ENCODE measurements at regions not wholly inside any gene's neighbourhood (a gene's known extent, or its start where the extent isn't known, plus 50 kb on each side); places are given as distances from the start of the nearest gene placed in this dataset.
"Not testable (repeated sequence)": the region's sequence is repeated elsewhere in the genome, so short reads cannot be mapped to it uniquely, and the experiment has no call there.

- DNase-seq (ENCODE audit: low read depth in 3 of 3), result no peak
Observed at GRCh38 chr1:121443001-121443540, 258.3 kb downstream of the SRGAP2C start.

GRCh38 chr1:121444096-121444495, 259.3 kb downstream of the SRGAP2C start:
- no peak for DNase-seq (ENCODE audit: low read depth in 3 of 3)

GRCh38 chr1:121445679-121446078, 260.9 kb downstream of the SRGAP2C start:
- DNase-seq (ENCODE audit: low read depth in 3 of 3), result no peak

GRCh38 chr1:121447280-121447923, 262.6 kb downstream of the SRGAP2C start:
- DNase-seq (ENCODE audit: low read depth in 3 of 3), result not testable (repeated sequence)

GRCh38 chr1:121448064-121448463, 263.3 kb downstream of the SRGAP2C start:
- not testable (repeated sequence) for DNase-seq (ENCODE audit: low read depth in 3 of 3)

- DNase-seq (ENCODE audit: low read depth in 3 of 3), result no peak
Observed at GRCh38 chr1:121448851-121449250, 264.1 kb downstream of the SRGAP2C start.

- DNase-seq (ENCODE audit: low read depth in 3 of 3), result no peak
Observed at GRCh38 chr1:121452484-121452883, 267.7 kb downstream of the SRGAP2C start.

GRCh38 chr1:121458291-121459048, 273.7 kb downstream of the SRGAP2C start:
- DNase-seq (ENCODE audit: low read depth in 3 of 3), result no peak

GRCh38 chr1:121459235-121459634, 274.5 kb downstream of the SRGAP2C start:
- DNase-seq (ENCODE audit: low read depth in 3 of 3), result no peak

GRCh38 chr1:121469395-121469794, 284.6 kb downstream of the SRGAP2C start:
- not testable (repeated sequence) for DNase-seq (ENCODE audit: low read depth in 3 of 3)

- not testable (repeated sequence) for DNase-seq (ENCODE audit: low read depth in 3 of 3)
Observed at GRCh38 chr1:121470401-121470800, 285.6 kb downstream of the SRGAP2C start.

- DNase-seq (ENCODE audit: low read depth in 3 of 3), result no peak
Observed at GRCh38 chr1:121471523-121471922, 286.7 kb downstream of the SRGAP2C start.

GRCh38 chr1:121472017-121472416, 287.2 kb downstream of the SRGAP2C start:
- DNase-seq (ENCODE audit: low read depth in 3 of 3), result no peak

- DNase-seq (ENCODE audit: low read depth in 3 of 3), result no peak
Observed at GRCh38 chr1:121483234-121483633, 298.5 kb downstream of the SRGAP2C start.

GRCh38 chr1:121483961-121484424, 299.2 kb downstream of the SRGAP2C start:
- no peak for DNase-seq (ENCODE audit: low read depth in 3 of 3)

- DNase-seq (ENCODE audit: low read depth in 3 of 3), result not testable (repeated sequence)
Observed at GRCh38 chr1:121494796-121495195, 310.0 kb downstream of the SRGAP2C start.

GRCh38 chr1:121511455-121511854, 326.7 kb downstream of the SRGAP2C start:
- peak in 1 of 3 donors; percentile 8 for DNase-seq (ENCODE audit: low read depth in 3 of 3)

- not testable (repeated sequence) for DNase-seq (ENCODE audit: low read depth in 3 of 3)
Observed at GRCh38 chr1:121511876-121512275, 327.1 kb downstream of the SRGAP2C start.

GRCh38 chr1:121515235-121515634, 330.5 kb downstream of the SRGAP2C start:
- no peak for DNase-seq (ENCODE audit: low read depth in 3 of 3)

GRCh38 chr1:121516234-121516967, 331.6 kb downstream of the SRGAP2C start:
- no peak for DNase-seq (ENCODE audit: low read depth in 3 of 3)

GRCh38 chr1:121517586-121518230, 332.9 kb downstream of the SRGAP2C start:
- DNase-seq (ENCODE audit: low read depth in 3 of 3), result no peak

- no peak for DNase-seq (ENCODE audit: low read depth in 3 of 3)
Observed at GRCh38 chr1:121518726-121519041, 333.9 kb downstream of the SRGAP2C start.
